ENCODE measurements at regions not wholly inside any gene's neighbourhood (a gene's known extent, or its start where the extent isn't known, plus 50 kb on each side); places are given as distances from the start of the nearest gene placed in this dataset.

DNA sequence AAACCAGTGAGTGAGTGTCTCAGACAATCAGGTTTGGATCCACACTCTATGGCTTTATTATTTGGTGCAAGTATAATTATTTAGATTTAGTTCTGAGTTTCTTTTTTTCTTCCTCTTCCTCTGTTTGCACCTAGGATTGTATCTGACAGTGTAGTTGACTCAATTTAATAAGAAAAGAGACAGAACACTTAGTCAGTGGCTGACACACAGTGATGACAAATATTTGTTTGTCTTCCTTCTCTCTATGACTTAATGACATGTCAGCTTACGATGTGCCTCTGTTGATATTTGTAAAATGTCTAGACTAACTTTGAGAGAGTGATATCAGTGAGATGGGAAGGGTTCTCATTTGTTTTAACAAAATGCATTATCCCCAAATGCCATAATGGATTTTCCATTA, 129.5 kb upstream of the SLC10A2 start:
- H3K4me1 ChIP-seq (ENCODE audit: control insufficient read depth in 3 of 3, insufficient read depth in 2 of 3, low read depth in 1 of 3, low read length in 2 of 3): no peaks in the 10 kb centered on the region
- WGBS, 3 donors: 35 to 44% (median 42%) methylated on average over 1 of the region's 1 CpG
- DNase-seq: no peak
- FAIRE-seq: no peak
- no peaks in the 10 kb centered on the region for H3K36me3 ChIP-seq (ENCODE audit: control insufficient read depth in 3 of 3, insufficient read depth in 2 of 3, low read depth in 1 of 3, low read length in 3 of 3)
- peaks cover 0 to 7% of the 10 kb centered on the region in 2 donors for H3K9me3 ChIP-seq (ENCODE audit: control insufficient read depth in 2 of 2, insufficient read depth in 1 of 2, low read depth in 1 of 2, low read length in 1 of 2)
- H3K27me3 ChIP-seq (ENCODE audit: control insufficient read depth in 3 of 3, insufficient read depth in 3 of 3, low read length in 3 of 3): no peaks in the 10 kb centered on the region
- H3K4me3 ChIP-seq (ENCODE audit: low read depth in 1 of 3, low read length in 3 of 3): no peak overlapping the region
- H3K27ac ChIP-seq (ENCODE audit: low read depth in 1 of 3, low read length in 2 of 3): no peak overlapping the region

DNA sequence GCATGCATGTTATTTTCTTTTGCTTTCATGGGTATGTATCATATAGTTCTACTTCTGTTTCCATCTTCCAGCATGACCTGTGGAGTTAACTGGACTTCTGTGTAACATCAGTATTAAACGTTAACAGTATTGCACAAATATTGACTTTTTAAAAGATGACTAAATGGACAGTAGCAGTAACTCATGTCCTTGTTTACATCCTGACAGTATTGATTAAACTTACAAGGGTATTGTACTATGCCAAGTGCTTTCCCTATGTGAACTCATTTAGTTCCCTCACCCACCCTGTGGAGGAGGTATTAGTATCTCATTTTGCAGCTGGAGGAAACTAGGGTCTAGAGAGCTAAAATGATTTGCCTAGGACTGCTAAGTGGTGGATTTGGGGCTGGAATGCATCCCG, 128.7 kb upstream of the SLC10A2 start:
- Histone ChIP-seq H3K27ac (ENCODE audit: low read depth in 1 of 3, low read length in 2 of 3) (no peak overlapping the region), H3K27me3 (ENCODE audit: control insufficient read depth in 3 of 3, insufficient read depth in 3 of 3, low read length in 3 of 3) (no peaks in the 10 kb centered on the region), H3K9me3 (ENCODE audit: control insufficient read depth in 2 of 2, insufficient read depth in 1 of 2, low read depth in 1 of 2, low read length in 1 of 2) (peaks cover 0 to 7% of the 10 kb centered on the region in 2 donors), H3K36me3 (ENCODE audit: control insufficient read depth in 3 of 3, insufficient read depth in 2 of 3, low read depth in 1 of 3, low read length in 3 of 3) (no peaks in the 10 kb centered on the region), H3K4me1 (ENCODE audit: control insufficient read depth in 3 of 3, insufficient read depth in 2 of 3, low read depth in 1 of 3, low read length in 2 of 3) (no peaks in the 10 kb centered on the region), H3K4me3 (ENCODE audit: low read depth in 1 of 3, low read length in 3 of 3) (no peak overlapping the region)
- FAIRE-seq (no peak), DNase-seq (no peak)
- WGBS, 3 donors: 45 to 58% (median 55%) methylated on average over 2 of the region's 2 CpGs

DNA sequence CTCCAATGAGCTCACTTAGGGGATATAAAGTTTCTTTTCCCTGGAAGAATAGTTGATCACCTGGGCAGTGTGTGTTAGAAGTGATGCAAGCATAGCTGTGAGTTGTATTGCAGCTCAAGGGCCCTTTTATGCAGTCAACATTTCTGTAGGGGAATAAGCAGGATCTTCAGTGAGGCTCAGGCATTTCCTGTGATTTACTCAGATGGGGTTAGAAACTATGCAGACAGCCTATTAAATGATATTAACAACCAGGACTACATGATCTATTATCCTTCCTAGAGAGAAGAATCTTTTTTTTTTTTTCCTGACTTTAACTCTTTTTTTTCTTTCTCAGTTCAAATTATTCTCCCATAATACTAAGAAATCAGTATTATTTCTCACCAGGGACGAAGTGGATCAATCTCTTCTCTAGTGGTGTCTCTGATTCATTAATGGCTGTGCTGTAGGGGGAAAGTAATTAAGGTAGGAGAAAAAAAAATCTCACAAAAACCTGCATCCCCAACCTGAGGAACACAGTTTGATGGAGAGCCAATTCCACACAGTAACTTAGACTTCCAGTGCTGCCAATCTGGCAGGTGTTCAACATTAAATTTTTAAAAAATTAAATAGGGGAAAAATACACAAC, 126.4 kb upstream of the SLC10A2 start:
- no peak overlapping the region for H3K27ac ChIP-seq (ENCODE audit: low read depth in 1 of 3, low read length in 2 of 3)
- 77 to 81% (median 78%) methylated on average over 1 of the region's 1 CpG for WGBS, 3 donors
- H3K4me1 ChIP-seq (ENCODE audit: control insufficient read depth in 3 of 3, insufficient read depth in 2 of 3, low read depth in 1 of 3, low read length in 2 of 3): no peaks in the 10 kb centered on the region
- FAIRE-seq (no peak), DNase-seq (no peak)
- H3K4me3 ChIP-seq (ENCODE audit: low read depth in 1 of 3, low read length in 3 of 3): no peak overlapping the region
- no peaks in the 10 kb centered on the region for H3K9me3 ChIP-seq (ENCODE audit: control insufficient read depth in 2 of 2, insufficient read depth in 1 of 2, low read depth in 1 of 2, low read length in 1 of 2)
- no peaks in the 10 kb centered on the region for H3K36me3 ChIP-seq (ENCODE audit: control insufficient read depth in 3 of 3, insufficient read depth in 2 of 3, low read depth in 1 of 3, low read length in 3 of 3)
- no peaks in the 10 kb centered on the region for H3K27me3 ChIP-seq (ENCODE audit: control insufficient read depth in 3 of 3, insufficient read depth in 3 of 3, low read length in 3 of 3)

DNA sequence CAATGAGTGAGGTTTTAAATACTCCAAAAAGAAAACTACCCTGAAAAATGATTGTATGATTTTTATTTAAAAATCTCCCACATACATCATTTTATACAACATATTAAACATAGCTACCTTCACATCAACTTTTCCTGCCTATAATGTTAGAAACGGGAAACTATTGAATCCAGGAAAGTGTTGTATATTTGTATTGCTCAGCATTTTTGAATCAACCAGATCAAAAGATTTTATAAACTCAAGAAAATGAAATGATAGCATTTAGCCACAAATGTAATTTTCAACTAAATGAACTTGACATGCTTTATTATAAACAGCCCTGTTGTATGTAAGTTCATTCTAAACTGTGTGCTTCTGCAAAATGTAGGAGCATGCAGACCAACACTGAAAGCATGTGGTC, 124.6 kb upstream of the SLC10A2 start:
- WGBS, 3 donors: 56 to 93% (median 81%) methylated on average over 1 of the region's 1 CpG
- Histone ChIP-seq H3K4me1 (ENCODE audit: control insufficient read depth in 3 of 3, insufficient read depth in 2 of 3, low read depth in 1 of 3, low read length in 2 of 3) (no peaks in the 10 kb centered on the region), H3K9me3 (ENCODE audit: control insufficient read depth in 2 of 2, insufficient read depth in 1 of 2, low read depth in 1 of 2, low read length in 1 of 2) (no peaks in the 10 kb centered on the region), H3K36me3 (ENCODE audit: control insufficient read depth in 3 of 3, insufficient read depth in 2 of 3, low read depth in 1 of 3, low read length in 3 of 3) (no peaks in the 10 kb centered on the region), H3K27me3 (ENCODE audit: control insufficient read depth in 3 of 3, insufficient read depth in 3 of 3, low read length in 3 of 3) (no peaks in the 10 kb centered on the region), H3K4me3 (ENCODE audit: low read depth in 1 of 3, low read length in 3 of 3) (no peak overlapping the region), H3K27ac (ENCODE audit: low read depth in 1 of 3, low read length in 2 of 3) (no peak overlapping the region)
- DNase-seq (no peak), FAIRE-seq (no peak)

DNA sequence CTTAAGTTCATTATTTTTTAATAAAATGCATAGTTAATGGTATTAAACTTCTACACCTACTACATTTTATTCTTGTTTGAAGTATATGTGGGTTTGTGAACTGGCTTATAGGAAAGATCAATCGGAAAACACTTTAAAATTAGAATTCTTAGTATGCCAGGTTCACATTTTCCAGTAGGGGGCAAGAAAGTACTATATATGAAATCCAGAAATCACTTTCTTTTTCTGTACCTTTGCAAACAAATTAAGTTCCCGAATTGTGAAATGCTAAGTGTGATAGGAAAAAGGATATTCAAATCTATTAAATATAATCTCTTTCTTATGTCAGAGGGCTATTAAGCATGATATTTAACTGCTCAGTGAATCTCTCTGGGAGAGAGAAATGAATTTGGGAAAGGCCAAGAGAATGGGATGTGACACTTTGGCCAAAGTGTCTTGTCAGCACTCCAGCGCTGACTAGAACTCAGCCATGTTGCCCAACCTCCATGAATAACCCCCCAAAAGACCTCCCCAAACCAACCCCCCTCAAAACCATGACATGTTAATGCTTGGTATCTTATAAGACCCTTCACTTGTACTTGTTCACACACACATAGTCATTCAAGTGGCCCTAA, 122.6 kb upstream of the SLC10A2 start:
- H3K27ac ChIP-seq (ENCODE audit: low read depth in 1 of 3, low read length in 2 of 3): no peak overlapping the region
- no peak overlapping the region for H3K4me3 ChIP-seq (ENCODE audit: low read depth in 1 of 3, low read length in 3 of 3)
- 27 to 34% (median 30%) methylated on average over 3 of the region's 3 CpGs for WGBS, 3 donors
- no peaks in the 10 kb centered on the region for H3K27me3 ChIP-seq (ENCODE audit: control insufficient read depth in 3 of 3, insufficient read depth in 3 of 3, low read length in 3 of 3)
- FAIRE-seq (no peak), DNase-seq (peak; percentile 28 to 57)
- H3K4me1 ChIP-seq (ENCODE audit: control insufficient read depth in 3 of 3, insufficient read depth in 2 of 3, low read depth in 1 of 3, low read length in 2 of 3): no peaks in the 10 kb centered on the region
- H3K9me3 ChIP-seq (ENCODE audit: control insufficient read depth in 2 of 2, insufficient read depth in 1 of 2, low read depth in 1 of 2, low read length in 1 of 2): no peaks in the 10 kb centered on the region
- H3K36me3 ChIP-seq (ENCODE audit: control insufficient read depth in 3 of 3, insufficient read depth in 2 of 3, low read depth in 1 of 3, low read length in 3 of 3): no peaks in the 10 kb centered on the region

DNA sequence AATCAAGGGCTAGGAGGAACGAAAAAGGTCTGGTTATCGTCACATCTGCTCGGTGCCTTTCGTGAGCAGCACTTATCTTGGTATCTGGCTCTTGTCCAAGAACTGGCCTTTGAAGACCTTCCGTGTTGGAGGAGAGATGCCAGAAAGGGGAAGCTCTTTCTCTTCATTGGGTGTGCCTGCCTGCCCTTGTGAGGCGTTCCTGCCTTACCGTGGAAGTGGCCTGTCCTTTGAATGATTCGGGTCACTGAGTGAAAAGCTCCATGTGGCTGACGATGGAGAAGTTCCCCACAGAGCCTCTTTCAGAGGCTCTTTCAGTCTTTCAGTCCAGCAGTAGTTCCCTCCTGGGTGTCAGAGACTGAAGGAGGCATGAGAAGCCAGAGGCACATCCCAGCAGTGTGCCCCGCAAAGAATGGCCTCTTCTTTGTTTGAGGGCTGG, 121.5 kb upstream of the SLC10A2 start:
- no peak overlapping the region for H3K27ac ChIP-seq (ENCODE audit: low read depth in 1 of 3, low read length in 2 of 3)
- no peaks in the 10 kb centered on the region for H3K4me1 ChIP-seq (ENCODE audit: control insufficient read depth in 3 of 3, insufficient read depth in 2 of 3, low read depth in 1 of 3, low read length in 2 of 3)
- no peaks in the 10 kb centered on the region for H3K36me3 ChIP-seq (ENCODE audit: control insufficient read depth in 3 of 3, insufficient read depth in 2 of 3, low read depth in 1 of 3, low read length in 3 of 3)
- DNase-seq (peak in 1 of 2 donors; percentile 57), FAIRE-seq (no peak)
- 21 to 47% (median 29%) methylated on average over 10 of the region's 10 CpGs for WGBS, 3 donors
- H3K9me3 ChIP-seq (ENCODE audit: control insufficient read depth in 2 of 2, insufficient read depth in 1 of 2, low read depth in 1 of 2, low read length in 1 of 2): no peaks in the 10 kb centered on the region
- no peak overlapping the region for H3K4me3 ChIP-seq (ENCODE audit: low read depth in 1 of 3, low read length in 3 of 3)
- no peaks in the 10 kb centered on the region for H3K27me3 ChIP-seq (ENCODE audit: control insufficient read depth in 3 of 3, insufficient read depth in 3 of 3, low read length in 3 of 3)

DNA sequence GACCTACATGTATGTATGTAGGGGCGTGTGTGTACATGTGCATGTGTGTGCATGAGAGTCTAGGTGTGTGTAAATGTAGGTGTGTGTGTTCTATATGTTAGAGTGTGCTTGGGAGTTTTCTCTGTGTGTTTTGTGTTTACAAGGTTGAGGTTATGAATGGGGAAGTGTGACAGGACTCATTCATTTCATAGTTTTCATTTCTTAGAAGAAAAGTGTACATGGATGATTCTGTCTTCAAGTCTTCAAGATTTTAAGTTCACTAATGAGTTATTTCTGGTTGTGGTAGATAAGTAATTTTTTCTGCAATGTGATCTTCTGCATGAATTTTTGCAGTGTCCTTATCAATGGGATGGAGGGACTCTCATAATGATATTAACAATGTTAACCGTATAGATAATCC, 118.2 kb upstream of the SLC10A2 start:
- Histone ChIP-seq H3K27me3 (ENCODE audit: control insufficient read depth in 3 of 3, insufficient read depth in 3 of 3, low read length in 3 of 3) (no peaks in the 10 kb centered on the region), H3K36me3 (ENCODE audit: control insufficient read depth in 3 of 3, insufficient read depth in 2 of 3, low read depth in 1 of 3, low read length in 3 of 3) (no peaks in the 10 kb centered on the region), H3K4me1 (ENCODE audit: control insufficient read depth in 3 of 3, insufficient read depth in 2 of 3, low read depth in 1 of 3, low read length in 2 of 3) (no peaks in the 10 kb centered on the region), H3K4me3 (ENCODE audit: low read depth in 1 of 3, low read length in 3 of 3) (no peak overlapping the region), H3K27ac (ENCODE audit: low read depth in 1 of 3, low read length in 2 of 3) (no peak overlapping the region), H3K9me3 (ENCODE audit: control insufficient read depth in 2 of 2, insufficient read depth in 1 of 2, low read depth in 1 of 2, low read length in 1 of 2) (no peaks in the 10 kb centered on the region)
- DNase-seq: no peak
- FAIRE-seq: no peak
- WGBS, 3 donors: 89 to 94% (median 92%) methylated on average over 2 of the region's 2 CpGs

DNA sequence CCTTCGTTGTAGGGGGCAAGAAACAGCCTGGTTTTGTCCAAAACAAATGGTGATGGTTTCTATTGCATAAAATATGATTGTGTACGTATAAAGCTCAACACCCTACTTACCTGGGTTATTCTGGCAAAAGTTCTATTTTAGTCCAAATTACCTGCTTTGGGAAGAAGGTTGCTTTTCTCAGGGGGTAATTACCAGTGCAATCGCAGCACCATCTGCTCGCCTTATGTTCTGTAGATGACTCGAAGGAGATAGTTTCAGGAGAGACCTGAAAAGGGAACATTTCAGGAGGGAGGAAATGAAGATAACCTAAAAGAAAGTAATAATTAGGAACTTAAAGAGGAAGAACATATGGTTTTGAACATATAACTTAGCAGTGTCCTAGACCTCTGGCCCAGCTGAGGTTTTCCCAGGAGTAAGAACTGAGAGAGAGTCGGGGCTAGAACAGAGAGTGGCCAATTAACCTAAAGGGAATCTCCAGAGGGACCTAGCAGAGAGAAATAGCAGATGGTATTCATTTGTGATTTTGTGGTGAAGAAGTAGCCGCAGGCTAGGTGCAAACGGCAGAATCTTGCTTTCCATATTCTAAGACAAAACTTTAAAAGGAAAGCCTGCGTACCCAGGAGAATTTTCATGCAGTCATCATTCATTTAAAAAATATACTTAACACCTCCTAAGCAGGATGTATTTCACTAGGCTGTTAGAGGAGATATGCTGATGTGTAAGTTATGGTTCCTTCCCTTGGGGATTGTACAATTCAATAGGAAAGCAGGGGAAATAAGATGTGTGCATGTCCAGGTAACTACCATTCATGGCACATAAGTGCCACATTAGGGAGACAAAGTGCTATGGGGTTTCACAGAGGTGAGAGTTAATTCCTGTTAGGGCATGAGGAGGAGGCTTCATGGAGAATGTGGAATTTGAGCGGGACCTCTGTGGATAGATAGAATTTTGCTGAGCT, 113.0 kb upstream of the SLC10A2 start:
- 77 to 84% (median 83%) methylated on average over 10 of the region's 10 CpGs for WGBS, 3 donors

More for the DNA sequence above, 113.0 kb upstream of the SLC10A2 start:
- H3K4me1 ChIP-seq (ENCODE audit: control insufficient read depth in 3 of 3, insufficient read depth in 2 of 3, low read depth in 1 of 3, low read length in 2 of 3): no peaks in the 10 kb centered on the region
- no peak for FAIRE-seq
- H3K9me3 ChIP-seq (ENCODE audit: control insufficient read depth in 2 of 2, insufficient read depth in 1 of 2, low read depth in 1 of 2, low read length in 1 of 2): no peaks in the 10 kb centered on the region
- H3K4me3 ChIP-seq (ENCODE audit: low read depth in 1 of 3, low read length in 3 of 3): no peak overlapping the region
- DNase-seq: no peak
- H3K36me3 ChIP-seq (ENCODE audit: control insufficient read depth in 3 of 3, insufficient read depth in 2 of 3, low read depth in 1 of 3, low read length in 3 of 3): no peaks in the 10 kb centered on the region
- H3K27ac ChIP-seq (ENCODE audit: low read depth in 1 of 3, low read length in 2 of 3): no peak overlapping the region
- no peaks in the 10 kb centered on the region for H3K27me3 ChIP-seq (ENCODE audit: control insufficient read depth in 3 of 3, insufficient read depth in 3 of 3, low read length in 3 of 3)
